Duodenal mucosa (tissue), 2 donors: ENCODE measurements at regions not wholly inside any gene's neighbourhood (a gene's known extent, or its start where the extent isn't known, plus 50 kb on each side); places are given as distances from the start of the nearest gene placed in this dataset.
"Not testable (repeated sequence)": the region's sequence is repeated elsewhere in the genome, so short reads cannot be mapped to it uniquely, and the experiment has no call there.

Experiments
- H3K27ac ChIP-seq: one replicate; pipeline ENCODE4 v1.7.0; 2013; ENCODE audit warnings: low read depth, low read length
- H3K27me3 ChIP-seq, 2 donors: one replicate each; pipeline ENCODE4 v1.7.0; 2013; ENCODE audit warnings: low read length in 2 of 2, control low read depth in 1 of 2; ENCODE audit not compliant: insufficient read depth in 2 of 2, control insufficient read depth in 1 of 2
- H3K36me3 ChIP-seq, 2 donors: one replicate each; pipeline ENCODE4 v1.7.0; 2013; ENCODE audit warnings: low read length in 2 of 2, control low read depth in 1 of 2; ENCODE audit not compliant: insufficient read depth in 2 of 2, control insufficient read depth in 1 of 2
- H3K4me1 ChIP-seq, 2 donors: one replicate each; pipeline ENCODE4 v1.7.0; 2013; ENCODE audit warnings: low read length in 2 of 2, control low read depth in 1 of 2; ENCODE audit not compliant: insufficient read depth in 2 of 2, control insufficient read depth in 1 of 2
- H3K4me3 ChIP-seq, 2 donors: one replicate each; pipeline ENCODE4 v1.7.0; 2013; ENCODE audit warnings: low read length in 2 of 2, low read depth in 1 of 2
- H3K9ac ChIP-seq, 2 donors: one replicate each; pipeline ENCODE4 v1.7.0; 2013; ENCODE audit warnings: low read length in 2 of 2, low read depth in 1 of 2
- H3K9me3 ChIP-seq, 2 donors: one replicate each; pipeline ENCODE4 v1.7.0; 2013; ENCODE audit warnings: low read length in 2 of 2, control low read depth in 1 of 2; ENCODE audit not compliant: control insufficient read depth in 1 of 2

GRCh38 chr16:14384745-14385144, 245.3 kb downstream of the PARN start:
- no peak overlapping the region for H3K9ac ChIP-seq
- H3K27me3 ChIP-seq: no peaks in the 10 kb centered on the region
- H3K27ac ChIP-seq: no peak overlapping the region
- H3K4me1 ChIP-seq: no peaks in the 10 kb centered on the region
- no peak overlapping the region for H3K4me3 ChIP-seq
- H3K36me3 ChIP-seq: no peaks in the 10 kb centered on the region
- H3K9me3 ChIP-seq: no peaks in the 10 kb centered on the region

DNA sequence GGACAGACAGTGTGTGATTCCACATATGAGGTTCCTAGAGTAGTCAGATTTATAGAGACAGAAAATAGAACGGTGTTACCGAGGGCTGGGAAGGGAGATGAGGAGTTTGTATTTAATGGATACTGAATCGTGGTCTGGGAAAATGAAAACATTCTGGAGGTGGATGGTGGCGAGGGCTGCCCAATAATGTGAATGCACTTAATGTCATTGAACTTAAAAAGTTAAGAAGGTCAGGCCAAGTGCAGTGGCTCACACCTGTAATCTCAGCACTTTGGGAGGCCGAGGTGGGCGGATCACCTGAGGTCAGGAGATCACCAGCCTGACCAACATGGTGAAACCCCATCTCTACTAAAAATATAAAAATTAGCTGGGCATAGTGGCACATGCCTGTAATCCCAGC, 246.2 kb downstream of the PARN start:
- not testable (repeated sequence) for H3K4me1 ChIP-seq, H3K4me3 ChIP-seq, H3K36me3 ChIP-seq, H3K27ac ChIP-seq, H3K27me3 ChIP-seq, H3K9ac ChIP-seq, H3K9me3 ChIP-seq

DNA sequence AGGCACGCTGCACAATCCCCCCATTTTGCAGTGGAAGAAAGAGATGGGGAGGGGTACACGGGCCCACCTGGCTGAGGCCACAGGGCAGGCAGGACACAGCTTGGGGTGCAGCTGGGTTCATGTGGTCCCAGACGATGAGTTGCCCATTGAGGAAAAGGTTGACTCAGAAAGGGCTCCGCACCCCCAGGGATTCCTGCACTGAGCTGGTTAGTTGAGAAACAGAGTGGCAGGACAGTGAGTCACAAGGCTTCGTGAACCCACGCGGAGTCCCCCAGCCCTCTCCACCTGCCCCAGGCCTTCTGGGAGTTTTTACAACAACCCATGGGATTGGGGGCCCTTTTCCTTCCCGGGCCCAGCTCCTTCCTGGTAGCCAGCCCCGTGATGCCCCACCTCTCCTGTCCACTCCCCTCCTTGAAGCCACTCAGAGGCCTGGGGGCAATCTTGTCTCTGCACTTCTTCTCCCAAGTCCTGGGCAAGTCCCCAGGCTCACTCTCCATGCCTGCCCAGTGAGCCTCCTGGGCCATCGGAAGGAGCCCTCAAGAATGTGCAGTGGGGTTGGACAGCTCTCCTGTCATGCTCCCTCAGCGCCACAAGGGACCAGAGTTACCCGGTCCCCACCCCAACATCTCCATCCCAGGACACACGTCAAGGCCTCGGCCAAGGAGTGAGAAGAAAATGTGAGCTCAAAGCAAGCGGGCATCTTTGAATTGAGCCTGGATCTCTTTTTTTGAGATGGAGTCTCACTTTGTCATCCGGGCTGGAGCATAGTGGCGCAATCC, 251.2 kb downstream of the PARN start:
- Histone ChIP-seq H3K27ac (no peak overlapping the region), H3K4me1 (no peaks in the 10 kb centered on the region), H3K27me3 (no peaks in the 10 kb centered on the region), H3K36me3 (no peaks in the 10 kb centered on the region), H3K9me3 (no peaks in the 10 kb centered on the region), H3K9ac (no peak overlapping the region), H3K4me3 (no peak overlapping the region)

DNA sequence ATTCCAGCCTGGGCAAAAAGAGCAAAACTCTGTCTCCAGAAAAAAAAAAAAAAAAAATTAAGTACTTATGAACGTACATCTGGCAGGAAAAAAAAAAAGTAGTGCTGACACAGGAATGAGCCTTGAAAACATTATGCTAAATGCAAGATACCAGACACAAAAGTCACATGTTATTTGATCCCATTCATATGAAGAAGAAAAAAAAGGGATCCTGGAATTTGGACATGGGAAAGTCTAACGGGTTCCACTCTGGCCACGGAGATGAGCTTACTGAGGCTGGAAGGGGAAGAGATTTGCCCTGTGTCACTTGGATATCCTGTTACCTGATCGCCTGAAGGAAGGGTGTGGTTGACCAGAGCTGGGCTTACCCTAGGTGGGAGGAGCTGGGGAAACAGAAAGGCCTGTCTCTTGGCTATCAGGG, 251.9 kb downstream of the PARN start:
- no peak overlapping the region for H3K4me3 ChIP-seq
- no peaks in the 10 kb centered on the region for H3K27me3 ChIP-seq
- no peak overlapping the region for H3K27ac ChIP-seq
- no peaks in the 10 kb centered on the region for H3K36me3 ChIP-seq
- no peaks in the 10 kb centered on the region for H3K9me3 ChIP-seq
- H3K4me1 ChIP-seq: no peaks in the 10 kb centered on the region
- H3K9ac ChIP-seq: no peak overlapping the region

- Histone ChIP-seq H3K9ac (no peak overlapping the region), H3K9me3 (no peaks in the 10 kb centered on the region), H3K27me3 (no peaks in the 10 kb centered on the region), H3K4me3 (no peak overlapping the region), H3K36me3 (no peaks in the 10 kb centered on the region), H3K27ac (no peak overlapping the region), H3K4me1 (no peaks in the 10 kb centered on the region)
These were observed 252.7 kb downstream of the PARN start for GRCh38 chr16:14377326-14377725.

DNA sequence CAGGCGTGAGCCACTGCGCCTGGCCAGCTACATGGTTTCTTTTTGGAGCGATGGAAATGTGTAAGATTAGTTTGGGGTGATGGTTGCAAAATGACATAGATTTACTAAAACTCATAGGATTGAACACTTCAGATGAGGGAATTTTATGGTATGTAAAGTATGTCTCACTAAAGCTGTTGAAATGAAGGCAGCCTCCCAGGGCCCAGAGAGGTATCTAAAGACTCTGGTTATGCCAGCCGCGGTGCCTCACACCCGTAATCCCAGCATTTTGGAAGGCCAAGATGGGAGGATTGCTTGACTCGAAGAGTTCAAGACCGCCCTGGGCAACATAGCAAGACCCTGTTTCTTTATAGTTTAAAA, 254.9 kb downstream of the PARN start:
- Histone ChIP-seq H3K9ac (no peak overlapping the region), H3K36me3 (no peaks in the 10 kb centered on the region), H3K4me3 (no peak overlapping the region), H3K4me1 (no peaks in the 10 kb centered on the region), H3K9me3 (no peaks in the 10 kb centered on the region), H3K27ac (no peak overlapping the region), H3K27me3 (no peaks in the 10 kb centered on the region)

- Histone ChIP-seq H3K9ac (no peak overlapping the region), H3K27ac (no peak overlapping the region), H3K4me3 (no peak overlapping the region)
These were observed 255.5 kb downstream of the PARN start for GRCh38 chr16:14374451-14375131.

DNA sequence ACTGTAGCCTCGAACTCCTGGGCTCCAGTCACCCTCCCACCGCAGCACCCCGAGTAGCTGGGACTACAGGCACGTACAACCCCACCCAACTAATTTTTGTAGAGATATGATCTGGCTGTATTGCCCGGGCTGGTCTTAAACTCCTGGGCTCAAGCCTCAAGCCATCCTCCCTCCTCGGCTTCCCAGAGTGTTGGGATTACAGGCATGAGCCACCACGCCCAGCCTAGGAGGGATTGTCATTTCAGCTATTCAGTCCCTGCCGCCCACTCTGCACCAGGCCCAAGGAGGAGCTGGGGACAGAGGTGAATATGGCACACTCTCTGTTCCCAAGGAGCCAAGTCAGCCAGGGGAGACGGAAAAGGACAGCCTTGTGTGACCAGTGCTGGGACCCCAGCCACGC, 256.2 kb downstream of the PARN start:
- H3K36me3 ChIP-seq: no peaks in the 10 kb centered on the region
- H3K4me1 ChIP-seq: no peaks in the 10 kb centered on the region
- no peak overlapping the region for H3K9ac ChIP-seq
- H3K9me3 ChIP-seq: no peaks in the 10 kb centered on the region
- no peak overlapping the region for H3K27ac ChIP-seq
- H3K27me3 ChIP-seq: no peaks in the 10 kb centered on the region
- no peak overlapping the region for H3K4me3 ChIP-seq

More at GRCh38 chr16:14374451-14375131, 255.5 kb downstream of the PARN start:
- H3K4me1 ChIP-seq: no peaks in the 10 kb centered on the region
- no peaks in the 10 kb centered on the region for H3K9me3 ChIP-seq
- no peaks in the 10 kb centered on the region for H3K27me3 ChIP-seq
- H3K36me3 ChIP-seq: no peaks in the 10 kb centered on the region

DNA sequence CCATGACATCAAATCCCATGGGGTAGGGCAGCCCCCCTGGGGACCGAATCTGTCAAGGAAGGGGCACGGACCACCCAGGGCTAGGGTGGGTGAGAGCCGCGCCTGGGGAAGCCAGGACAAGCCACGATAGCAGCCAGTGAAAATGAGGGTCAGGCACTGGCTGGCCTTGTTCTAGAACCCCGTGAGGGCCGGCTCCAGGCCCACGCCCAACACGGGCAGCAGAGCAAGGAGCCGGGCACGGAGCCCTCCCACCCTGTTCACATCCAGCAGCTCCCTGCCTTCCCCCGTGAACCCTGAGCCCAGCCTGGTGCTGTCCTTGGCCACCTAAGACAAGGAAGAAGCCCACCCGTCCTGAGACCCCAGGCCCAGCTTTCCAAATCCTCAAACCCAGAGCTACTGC, 256.7 kb downstream of the PARN start:
- Histone ChIP-seq H3K9ac (no peak overlapping the region), H3K9me3 (no peaks in the 10 kb centered on the region), H3K36me3 (no peaks in the 10 kb centered on the region), H3K4me3 (no peak overlapping the region), H3K27me3 (no peaks in the 10 kb centered on the region), H3K27ac (no peak overlapping the region), H3K4me1 (no peaks in the 10 kb centered on the region)

DNA sequence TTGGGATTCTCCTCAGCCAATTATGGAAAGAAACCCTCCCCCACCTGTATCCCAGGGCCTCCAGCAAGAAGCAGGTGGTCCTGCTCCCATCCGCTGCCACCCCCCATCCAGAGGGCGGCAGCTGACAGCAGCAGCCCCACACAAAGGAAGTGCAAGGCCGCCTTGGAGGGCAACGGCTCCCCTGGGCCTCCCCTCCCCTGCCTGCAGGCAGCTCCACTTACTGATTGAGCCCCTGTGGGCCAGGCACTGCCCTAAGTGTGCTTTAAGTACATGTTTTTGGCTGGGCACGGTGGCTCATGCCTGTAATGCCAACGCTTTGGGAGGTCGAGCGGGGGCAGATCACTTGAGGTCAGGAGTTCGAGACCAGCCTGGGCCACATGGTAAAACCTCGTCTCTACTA, 257.6 kb downstream of the PARN start:
- Histone ChIP-seq H3K9me3 (no peaks in the 10 kb centered on the region), H3K27ac (no peak overlapping the region), H3K36me3 (no peaks in the 10 kb centered on the region), H3K9ac (no peak overlapping the region), H3K4me1 (no peaks in the 10 kb centered on the region), H3K27me3 (no peaks in the 10 kb centered on the region), H3K4me3 (no peak overlapping the region)
